SH-SY5Y (cell line): ENCODE measurements at regions not wholly inside any gene's neighbourhood (a gene's known extent, or its start where the extent isn't known, plus 50 kb on each side); places are given as distances from the start of the nearest gene placed in this dataset.

Source experiments
- GATA2 ChIP-seq: IDR thresholded peaks from 2 replicates; pipeline ENCODE4 v1.6.1; 2011; ENCODE audit warnings: mild to moderate bottlenecking, low read depth, low read length
- GATA3 ChIP-seq: IDR thresholded peaks from 2 replicates; pipeline ENCODE4 v1.6.1; 2011; ENCODE audit warnings: low read depth, mild to moderate bottlenecking, low read length, moderate library complexity

GRCh38 chr3:162421721-162422120, 925.1 kb downstream of the OTOL1 start:
- TF ChIP-seq GATA2 (no peak), GATA3 (no peak)
